ENCODE measurements at regions not wholly inside any gene's neighbourhood (a gene's known extent, or its start where the extent isn't known, plus 50 kb on each side); places are given as distances from the start of the nearest gene placed in this dataset.

- TF ChIP-seq CHD1 (IDR thresholded peaks at IDR 0.05; ENCODE audit: low read depth, low read length), result no peak
- TF ChIP-seq, protein P1, sequence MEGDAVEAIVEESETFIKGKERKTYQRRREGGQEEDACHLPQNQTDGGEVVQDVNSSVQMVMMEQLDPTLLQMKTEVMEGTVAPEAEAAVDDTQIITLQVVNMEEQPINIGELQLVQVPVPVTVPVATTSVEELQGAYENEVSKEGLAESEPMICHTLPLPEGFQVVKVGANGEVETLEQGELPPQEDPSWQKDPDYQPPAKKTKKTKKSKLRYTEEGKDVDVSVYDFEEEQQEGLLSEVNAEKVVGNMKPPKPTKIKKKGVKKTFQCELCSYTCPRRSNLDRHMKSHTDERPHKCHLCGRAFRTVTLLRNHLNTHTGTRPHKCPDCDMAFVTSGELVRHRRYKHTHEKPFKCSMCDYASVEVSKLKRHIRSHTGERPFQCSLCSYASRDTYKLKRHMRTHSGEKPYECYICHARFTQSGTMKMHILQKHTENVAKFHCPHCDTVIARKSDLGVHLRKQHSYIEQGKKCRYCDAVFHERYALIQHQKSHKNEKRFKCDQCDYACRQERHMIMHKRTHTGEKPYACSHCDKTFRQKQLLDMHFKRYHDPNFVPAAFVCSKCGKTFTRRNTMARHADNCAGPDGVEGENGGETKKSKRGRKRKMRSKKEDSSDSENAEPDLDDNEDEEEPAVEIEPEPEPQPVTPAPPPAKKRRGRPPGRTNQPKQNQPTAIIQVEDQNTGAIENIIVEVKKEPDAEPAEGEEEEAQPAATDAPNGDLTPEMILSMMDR (IDR thresholded peaks at IDR 0.05 in 2 of 3, conservative IDR thresholded peaks at IDR 0.05 in 1 of 3; ENCODE audit: control insufficient read depth in 2 of 3, extremely low read depth in 1 of 3, insufficient read depth in 1 of 3, low read depth in 3 of 3, low read length in 3 of 3), result no peak
- TF ChIP-seq YY1 (IDR thresholded peaks at IDR 0.05; ENCODE audit: low read depth, low read length), result no peak
- TF ChIP-seq CBFB (IDR thresholded peaks at IDR 0.05; ENCODE audit: low read depth), result no peak
- no peak for TF ChIP-seq ATF2 (IDR thresholded peaks at IDR 0.05; ENCODE audit: low read length)
- no peak for TF ChIP-seq TAF1 (IDR thresholded peaks at IDR 0.05; ENCODE audit: borderline replicate concordance, low read depth, low read length)
- TF ChIP-seq SIN3A (IDR thresholded peaks at IDR 0.05; ENCODE audit: low read depth, low read length), result no peak
- TF ChIP-seq LARP7 (IDR thresholded peaks at IDR 0.05), result no peak
- no peak for TF ChIP-seq NR2C2 (IDR thresholded peaks at IDR 0.05; ENCODE audit: borderline replicate concordance, control insufficient read depth, insufficient read length, low read depth)
- TF ChIP-seq POLR2A (IDR thresholded peaks at IDR 0.05; ENCODE audit: low read depth, low read length), result no peak
- no peak for TF ChIP-seq RAD21 (IDR thresholded peaks at IDR 0.05; ENCODE audit: insufficient read depth, low read depth, low read length)
- TF ChIP-seq, protein P2, sequence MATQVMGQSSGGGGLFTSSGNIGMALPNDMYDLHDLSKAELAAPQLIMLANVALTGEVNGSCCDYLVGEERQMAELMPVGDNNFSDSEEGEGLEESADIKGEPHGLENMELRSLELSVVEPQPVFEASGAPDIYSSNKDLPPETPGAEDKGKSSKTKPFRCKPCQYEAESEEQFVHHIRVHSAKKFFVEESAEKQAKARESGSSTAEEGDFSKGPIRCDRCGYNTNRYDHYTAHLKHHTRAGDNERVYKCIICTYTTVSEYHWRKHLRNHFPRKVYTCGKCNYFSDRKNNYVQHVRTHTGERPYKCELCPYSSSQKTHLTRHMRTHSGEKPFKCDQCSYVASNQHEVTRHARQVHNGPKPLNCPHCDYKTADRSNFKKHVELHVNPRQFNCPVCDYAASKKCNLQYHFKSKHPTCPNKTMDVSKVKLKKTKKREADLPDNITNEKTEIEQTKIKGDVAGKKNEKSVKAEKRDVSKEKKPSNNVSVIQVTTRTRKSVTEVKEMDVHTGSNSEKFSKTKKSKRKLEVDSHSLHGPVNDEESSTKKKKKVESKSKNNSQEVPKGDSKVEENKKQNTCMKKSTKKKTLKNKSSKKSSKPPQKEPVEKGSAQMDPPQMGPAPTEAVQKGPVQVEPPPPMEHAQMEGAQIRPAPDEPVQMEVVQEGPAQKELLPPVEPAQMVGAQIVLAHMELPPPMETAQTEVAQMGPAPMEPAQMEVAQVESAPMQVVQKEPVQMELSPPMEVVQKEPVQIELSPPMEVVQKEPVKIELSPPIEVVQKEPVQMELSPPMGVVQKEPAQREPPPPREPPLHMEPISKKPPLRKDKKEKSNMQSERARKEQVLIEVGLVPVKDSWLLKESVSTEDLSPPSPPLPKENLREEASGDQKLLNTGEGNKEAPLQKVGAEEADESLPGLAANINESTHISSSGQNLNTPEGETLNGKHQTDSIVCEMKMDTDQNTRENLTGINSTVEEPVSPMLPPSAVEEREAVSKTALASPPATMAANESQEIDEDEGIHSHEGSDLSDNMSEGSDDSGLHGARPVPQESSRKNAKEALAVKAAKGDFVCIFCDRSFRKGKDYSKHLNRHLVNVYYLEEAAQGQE (IDR thresholded peaks at IDR 0.05; ENCODE audit: low read depth, low read length), result no peak
- no peak for TF ChIP-seq ZNF274 (IDR thresholded peaks at IDR 0.05; ENCODE audit: insufficient read depth, insufficient read length)
Measured at GRCh38 chr10:9301554-9301953, 1247.1 kb downstream of the GATA3 start.
